DMS 273 treated with DMSO at 0.1 percent for 48 hours (cell line): ENCODE measurements at regions not wholly inside any gene's neighbourhood (a gene's known extent, or its start where the extent isn't known, plus 50 kb on each side); places are given as distances from the start of the nearest gene placed in this dataset.
"Not testable (repeated sequence)": the region's sequence is repeated elsewhere in the genome, so short reads cannot be mapped to it uniquely, and the experiment has no call there.

Source experiments
- DNase-seq: peaks from one replicate; lab custom pipeline; 2025; lab: John Stamatoyannopoulos, UW

DNA sequence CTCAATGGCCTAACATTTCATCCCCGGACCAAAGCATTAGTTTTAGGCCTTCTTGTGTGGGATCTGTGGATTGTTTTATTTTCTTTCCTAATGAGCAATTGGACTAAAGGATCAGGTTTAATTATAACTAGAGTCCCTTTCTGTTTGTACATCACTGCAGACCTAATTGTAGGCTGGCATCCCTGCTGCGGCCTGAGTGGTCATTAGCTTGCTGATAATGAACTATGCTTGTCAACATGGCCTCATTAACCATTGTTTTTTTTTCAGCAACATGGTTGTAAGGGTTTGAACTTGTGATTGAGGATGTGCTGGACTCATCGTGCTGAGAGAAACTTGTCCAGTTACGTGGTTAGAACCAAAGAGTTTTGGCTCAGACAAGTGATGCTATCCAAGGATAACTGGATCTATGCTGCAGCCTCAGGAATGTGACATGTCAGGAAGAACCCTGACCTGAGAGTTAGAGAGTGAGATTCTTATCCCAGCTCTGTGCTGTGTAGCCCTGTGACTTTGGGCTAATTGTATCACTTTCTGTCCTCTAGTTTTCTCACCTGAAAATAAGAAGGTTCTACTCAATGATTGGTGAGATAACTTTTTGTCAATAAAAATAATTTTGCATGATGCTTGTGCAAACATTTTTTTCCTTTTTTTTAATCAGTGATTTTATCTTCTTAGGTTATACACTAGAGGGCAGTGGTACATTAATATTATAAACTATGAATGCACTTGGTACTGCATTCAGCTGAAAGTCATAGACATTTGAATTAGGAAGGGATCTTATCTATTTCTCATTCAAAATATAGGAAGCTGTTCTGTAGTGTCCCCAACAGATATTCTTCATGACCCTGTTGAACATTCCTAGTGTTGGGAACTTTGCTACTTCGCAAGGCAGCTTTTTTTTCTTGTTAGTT is 140.9 kb downstream of the RNF144B start:
- peak; percentile 10 for DNase-seq

- no peak for DNase-seq
Observed at GRCh38 chr6:18530201-18530600, 143.1 kb downstream of the RNF144B start.

- no peak for DNase-seq
Observed at GRCh38 chr6:18532139-18532538, 145.0 kb downstream of the RNF144B start.

DNA sequence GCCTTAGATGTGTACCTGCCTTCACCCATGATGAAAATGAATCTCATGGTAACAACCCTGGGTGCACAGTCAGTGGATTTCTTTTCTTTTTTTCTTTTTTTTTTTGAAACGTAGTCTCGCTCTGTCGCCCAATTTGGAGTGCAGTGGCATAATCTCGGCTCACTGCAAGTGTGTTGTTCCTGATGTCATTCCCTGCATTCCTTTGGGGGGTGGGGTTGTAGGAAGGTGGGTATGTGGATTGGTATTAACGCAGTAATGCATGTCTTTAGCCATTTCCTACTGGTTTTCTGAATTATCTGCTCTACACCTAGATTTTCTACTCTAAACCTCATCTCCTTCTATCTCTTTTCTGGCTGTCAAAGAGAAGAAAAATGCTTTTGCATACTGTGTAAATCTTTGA is 146.6 kb downstream of the RNF144B start:
- DNase-seq = no peak

- DNase-seq = no peak
Observed at GRCh38 chr6:18536591-18537055, 149.5 kb downstream of the RNF144B start.

- DNase-seq = no peak
Observed at GRCh38 chr6:18538315-18538714, 151.2 kb downstream of the RNF144B start.

DNA sequence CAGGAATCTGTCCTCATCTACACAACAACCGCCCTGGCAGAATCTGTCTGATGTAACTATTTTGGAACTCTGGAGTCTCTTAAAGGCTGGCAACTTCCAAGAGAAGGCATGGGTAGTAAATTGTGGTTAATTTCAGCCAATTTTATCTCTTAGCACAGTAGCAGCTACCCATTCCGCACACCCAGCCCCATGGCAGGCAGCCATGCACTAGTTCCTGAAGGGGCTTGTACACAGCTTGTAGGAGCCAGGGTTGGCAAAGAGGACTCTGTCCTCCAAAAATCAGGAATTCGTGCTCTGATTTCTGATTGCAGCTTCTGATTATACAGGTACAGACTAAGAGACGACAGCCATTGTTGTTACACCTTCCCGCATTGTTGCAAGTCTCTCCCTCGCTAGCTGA is 155.9 kb downstream of the RNF144B start:
- DNase-seq = no peak

GRCh38 chr6:18545142-18545541 is 158.0 kb downstream of the RNF144B start:
- DNase-seq = not testable (repeated sequence)

- no peak for DNase-seq
Observed at GRCh38 chr6:18545726-18546125, 158.6 kb downstream of the RNF144B start.

DNA sequence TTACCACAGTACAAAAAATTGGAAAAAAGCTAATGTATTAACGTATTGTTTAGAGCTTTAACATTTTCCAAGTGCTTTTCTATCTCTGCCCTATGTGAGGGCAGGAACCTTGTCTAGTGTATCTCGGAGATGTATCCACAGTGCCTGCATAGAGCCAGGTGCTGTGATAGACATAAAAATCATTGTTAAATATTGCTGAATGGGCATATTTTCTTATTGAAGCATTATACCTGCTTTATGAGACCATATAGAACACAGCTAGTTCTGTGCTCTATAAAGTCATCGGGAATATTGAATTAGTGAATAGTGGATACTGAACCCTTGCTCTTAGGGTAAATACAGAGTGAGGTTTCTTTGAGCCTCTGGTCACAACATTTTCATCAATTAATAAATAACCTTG is 163.0 kb downstream of the RNF144B start:
- DNase-seq = no peak

DNA sequence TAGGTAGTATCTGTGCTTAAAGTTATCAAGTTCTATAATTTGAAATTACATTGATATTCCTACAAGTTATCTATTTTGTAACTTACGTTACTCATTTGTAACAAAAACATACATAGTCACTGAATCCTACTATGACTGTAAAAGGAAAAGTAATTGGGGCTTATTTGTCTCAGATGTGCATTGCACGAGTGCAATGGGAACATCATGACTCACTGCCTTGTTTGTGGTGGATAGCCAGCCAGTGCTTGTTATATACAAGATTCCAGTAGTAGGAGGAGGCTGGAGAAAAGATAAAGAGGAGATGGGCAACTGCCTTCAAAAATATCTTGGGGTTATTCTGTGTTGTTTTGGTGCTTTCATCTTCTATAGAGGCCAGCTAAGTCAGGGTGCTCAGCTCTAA is 164.1 kb downstream of the RNF144B start:
- DNase-seq = no peak

DNA sequence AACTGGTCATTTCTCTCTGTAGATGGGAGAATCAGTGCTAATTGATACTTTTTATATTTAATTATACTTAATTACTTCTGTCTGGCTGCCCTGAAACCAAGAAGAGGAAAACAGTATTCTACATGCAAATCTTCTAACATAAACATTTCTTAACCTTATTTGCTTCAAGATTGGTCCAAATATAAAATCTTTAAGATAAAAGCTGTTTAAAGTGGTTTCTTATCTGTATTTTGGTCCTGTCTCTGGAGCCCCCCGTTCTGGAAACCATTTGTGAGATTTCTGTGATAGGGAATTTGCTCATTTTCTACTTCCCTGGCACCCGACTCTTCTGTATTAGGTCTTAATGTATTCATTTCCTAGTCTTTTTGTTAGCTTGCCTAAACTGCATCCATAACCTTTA is 168.6 kb downstream of the RNF144B start:
- no peak for DNase-seq

DNA sequence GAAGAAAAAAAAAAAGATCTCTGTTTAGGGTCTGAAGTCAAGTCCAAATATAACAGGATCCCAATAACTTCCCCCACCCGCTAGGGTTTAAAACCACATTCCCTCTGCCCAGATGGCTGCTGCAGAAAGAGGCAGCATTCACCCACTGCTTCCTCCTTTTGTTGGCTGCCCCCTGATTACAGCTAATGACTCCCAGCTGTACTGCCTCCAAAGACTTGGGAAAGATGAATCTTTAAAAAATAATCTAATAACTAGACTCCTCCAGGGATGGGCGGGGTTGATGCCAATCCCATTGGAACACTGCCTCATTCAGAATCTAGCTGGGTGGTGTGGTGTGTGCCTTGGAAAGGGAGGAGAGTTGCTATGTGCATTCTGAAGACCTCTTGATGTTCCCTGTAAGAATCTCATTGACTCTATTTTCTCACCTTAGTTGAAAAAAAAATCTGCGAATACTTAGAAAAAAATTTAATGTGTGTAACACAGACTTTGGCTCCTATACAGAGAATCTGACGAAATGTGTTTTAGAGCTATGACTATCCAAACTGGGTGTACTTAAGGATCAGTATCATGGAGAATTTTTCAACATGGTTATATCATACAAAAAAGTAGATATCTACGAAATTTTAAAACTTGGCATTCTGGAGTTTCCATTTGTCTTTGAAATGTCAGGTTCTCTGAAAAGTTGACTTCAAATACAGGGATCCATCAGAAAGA is 174.0 kb downstream of the RNF144B start:
- no peak for DNase-seq

DNA sequence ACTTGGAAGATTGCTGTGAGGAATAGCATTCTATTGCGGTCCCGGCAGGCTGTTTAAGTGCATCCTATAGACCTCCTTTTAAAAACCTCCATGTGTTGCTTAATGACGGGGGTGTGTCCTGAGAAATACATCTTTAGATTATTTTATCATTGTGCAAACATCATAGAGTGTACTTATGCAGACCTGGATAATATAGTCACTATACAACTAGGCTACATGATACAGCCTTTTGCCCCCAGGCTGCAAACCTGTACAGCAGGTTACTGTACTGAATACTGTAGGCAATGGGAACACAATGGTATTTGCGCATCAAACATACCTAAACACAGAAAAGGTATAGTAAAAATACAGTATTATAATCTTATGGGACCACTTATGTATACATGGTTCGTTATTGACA is 175.6 kb downstream of the RNF144B start:
- DNase-seq = no peak

DNA sequence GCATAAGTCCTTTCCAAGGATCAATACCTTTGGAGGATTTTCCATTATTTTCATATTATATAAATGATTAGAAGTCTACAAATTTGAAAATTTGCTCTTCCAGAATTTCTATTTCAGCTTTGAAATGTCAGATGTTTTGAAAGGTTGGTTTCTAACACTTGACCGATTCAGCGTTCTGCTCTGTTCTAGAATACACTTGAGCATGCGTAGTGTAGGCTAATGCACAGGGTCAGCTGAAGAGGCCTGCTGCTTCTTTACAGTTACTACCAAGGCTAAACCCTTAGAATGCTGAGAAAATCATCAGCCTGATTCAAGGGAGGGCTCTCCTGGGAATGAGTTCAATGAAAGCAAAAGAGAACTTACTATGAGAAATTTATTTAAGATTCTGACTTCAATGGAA is 177.6 kb downstream of the RNF144B start:
- no peak for DNase-seq

GRCh38 chr6:18565231-18565630 is 178.1 kb downstream of the RNF144B start:
- DNase-seq = no peak

GRCh38 chr6:18567380-18567779 is 180.2 kb downstream of the RNF144B start:
- no peak for DNase-seq

- no peak for DNase-seq
Observed at GRCh38 chr6:18577491-18577890, 190.3 kb downstream of the RNF144B start.

GRCh38 chr6:18579166-18579565 is 192.0 kb downstream of the RNF144B start:
- no peak for DNase-seq

- DNase-seq = no peak
Observed at GRCh38 chr6:18579869-18580268, 192.7 kb downstream of the RNF144B start.

- DNase-seq = no peak
Observed at GRCh38 chr6:18584372-18584771, 197.2 kb downstream of the RNF144B start.

DNA sequence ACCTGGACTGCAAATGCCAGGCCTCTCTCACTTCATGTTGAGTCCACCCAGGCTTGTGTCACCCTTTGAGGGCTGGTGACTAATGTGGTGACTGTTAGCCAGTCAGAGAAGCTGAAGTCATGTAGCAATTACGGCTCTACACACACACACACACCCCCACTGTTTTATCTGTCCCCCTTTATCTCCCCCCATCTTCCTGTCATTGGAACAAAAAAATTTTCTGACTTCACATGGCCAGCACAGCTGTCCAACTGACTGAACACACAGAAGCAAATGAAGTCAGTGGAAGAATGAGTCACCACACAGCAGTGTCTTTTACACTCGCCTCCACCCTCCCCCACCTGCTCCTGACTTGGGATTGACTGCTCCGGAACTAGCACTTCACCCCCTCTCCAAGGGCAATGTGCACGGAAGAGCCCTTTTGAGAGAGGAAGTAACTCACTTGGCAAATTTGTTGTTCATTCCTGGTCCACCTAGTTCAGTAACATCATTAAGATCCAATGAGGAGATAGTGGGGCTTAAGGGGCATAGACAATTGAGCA is 198.0 kb downstream of the RNF144B start:
- no peak for DNase-seq

- DNase-seq = no peak
Observed at GRCh38 chr6:18586133-18586532, 199.0 kb downstream of the RNF144B start.
